Stomach (tissue), 8 donors: ENCODE measurements at regions not wholly inside any gene's neighbourhood (a gene's known extent, or its start where the extent isn't known, plus 50 kb on each side); places are given as distances from the start of the nearest gene placed in this dataset.

ENCODE experiments used
- DNase-seq, 2 donors: peaks; one replicate each; pipeline versions ENCODE4 v3.0.0 to v3.0.0-alpha.2; 2013 to 2019
- H3K27ac ChIP-seq, 5 donors: fragments of 200-600 bp in 4 of 5; sonication (generic) in 4 of 5; one replicate each; pipeline ENCODE4 v1.5.1; 2013 to 2019; ENCODE audit warnings: mild to moderate bottlenecking in 1 of 5, moderate library complexity in 1 of 5
- H3K27me3 ChIP-seq, 3 donors: fragments of 200-600 bp; sonication (generic); one replicate each; pipeline ENCODE4 v1.5.1; 2017 to 2019; ENCODE audit warnings: mixed run types in 1 of 3
- H3K36me3 ChIP-seq, 4 donors: fragments of 200-600 bp; sonication (generic); 1 replicate in 3 of 4; 2 replicates in 1 of 4; pipeline ENCODE4 v1.5.1; 2016 to 2019
- H3K4me1 ChIP-seq, 4 donors: fragments of 200-600 bp; sonication (generic); one replicate each; pipeline ENCODE4 v1.5.1; 2016 to 2019
- H3K4me3 ChIP-seq, 4 donors: fragments of 200-600 bp; sonication (generic) in 3 of 4; one replicate each; pipeline ENCODE4 v1.5.1; 2016 to 2019; ENCODE audit warnings: mild to moderate bottlenecking in 1 of 4
- H3K9me3 ChIP-seq, 4 donors: fragments of 200-600 bp; sonication (generic); one replicate each; pipeline ENCODE4 v1.5.1; 2016 to 2019
- CTCF ChIP-seq, 7 experiments: fragments of 450-650 bp in 4 of 7; fragments of 200-600 bp in 3 of 7; sonication (generic) in 3 of 7; IDR thresholded peaks; one replicate each; pipeline ENCODE4 v1.5.1; 2016 to 2019; ENCODE audit warnings: antibody characterized with exemption in 7 of 7, control low read depth in 2 of 7, mild to moderate bottlenecking in 1 of 7
- EP300 ChIP-seq: sonication (generic); formaldehyde crosslinking; IDR thresholded peaks from one replicate; pipeline ENCODE4 v1.6.1; 2017; ENCODE audit warnings: antibody characterized with exemption
- POLR2A ChIP-seq, 4 donors: fragments of 450-650 bp; IDR thresholded peaks; one replicate each; pipeline ENCODE4 v1.6.1; 2016; ENCODE audit warnings: antibody characterized with exemption in 4 of 4, control low read depth in 2 of 4, mild to moderate bottlenecking in 1 of 4, moderate library complexity in 1 of 4
- POLR2AphosphoS5 ChIP-seq, 3 donors: sonication (generic); formaldehyde crosslinking; IDR thresholded peaks; one replicate each; pipeline ENCODE4 v1.6.1; 2016; ENCODE audit warnings: antibody characterized with exemption in 3 of 3
- WGBS, 5 donors: extraction: QIAGEN DNeasy Blood & Tissue Kit in 3 of 5; methylation state at CpG; one replicate each; pipeline versions ENCODE4 v1.1.5 to v1.1.7; 2013 to 2018; 5-methylcytosine and 5-hydroxymethylcytosine counted together
- intact Hi-C: fragments of 100-400 bp; cut with DNase I; formaldehyde crosslinking; loops from one replicate; pipeline ENCODE4 v1.15.1; 2023; ENCODE audit warnings: low total_unique reads
- donor health status: healthy with polysubstance abuse.
- donor health status: Bipolar disorder and iron deficiency.
- donor health status: healthy.

- H3K27me3 ChIP-seq: no peaks in the 10 kb centered on the region
- WGBS, 5 donors: 88 to 100% (median 92%) methylated on average over 1 of the region's 1 CpG
- no peak for TF ChIP-seq CTCF (IDR thresholded peaks at IDR 0.05)
- TF ChIP-seq POLR2AphosphoS5 (IDR thresholded peaks at IDR 0.05): no peak
- TF ChIP-seq POLR2A (IDR thresholded peaks at IDR 0.05): no peak
- no peak for TF ChIP-seq EP300
- no peak overlapping the region for H3K4me3 ChIP-seq
- DNase-seq: no peak
- H3K27ac ChIP-seq: no peak overlapping the region
- no peaks in the 10 kb centered on the region for H3K9me3 ChIP-seq
- H3K4me1 ChIP-seq: peaks cover 5 to 11% (median 8%) of the 10 kb centered on the region in 4 donors
- intact Hi-C loops: no loop called here
- no peaks in the 10 kb centered on the region for H3K36me3 ChIP-seq
Observed at GRCh38 chr1:203420263-203420662, 55.3 kb upstream of the PRELP start.

- no peaks in the 10 kb centered on the region for H3K9me3 ChIP-seq
- H3K4me1 ChIP-seq: peaks cover 12 to 21% (median 13%) of the 10 kb centered on the region in 4 donors
- H3K36me3 ChIP-seq: no peaks in the 10 kb centered on the region
- no peak for DNase-seq
- TF ChIP-seq CTCF (IDR thresholded peaks at IDR 0.05) (no peak), EP300 (no peak), POLR2AphosphoS5 (IDR thresholded peaks at IDR 0.05) (no peak), POLR2A (IDR thresholded peaks at IDR 0.05) (no peak)
- H3K4me3 ChIP-seq: no peak overlapping the region
- no peaks in the 10 kb centered on the region for H3K27me3 ChIP-seq
- intact Hi-C loops: no loop called here
- H3K27ac ChIP-seq: no peak overlapping the region
Observed at GRCh38 chr1:203421246-203421645, 54.4 kb upstream of the PRELP start.

GRCh38 chr1:203422116-203422515 lies 53.5 kb upstream of the PRELP start:
- WGBS, 5 donors: 84 to 91% (median 85%) methylated on average over 6 of the region's 6 CpGs
- Histone ChIP-seq H3K27me3 (no peaks in the 10 kb centered on the region), H3K4me3 (no peak overlapping the region), H3K36me3 (no peaks in the 10 kb centered on the region), H3K4me1 (peaks cover 12 to 22% (median 13%) of the 10 kb centered on the region in 4 donors), H3K27ac (no peak overlapping the region), H3K9me3 (no peaks in the 10 kb centered on the region)
- no peak for TF ChIP-seq CTCF (IDR thresholded peaks at IDR 0.05)
- TF ChIP-seq POLR2A (IDR thresholded peaks at IDR 0.05): no peak
- TF ChIP-seq EP300: no peak
- TF ChIP-seq POLR2AphosphoS5 (IDR thresholded peaks at IDR 0.05): no peak
- no peak for DNase-seq
- intact Hi-C loops: no loop called here

GRCh38 chr1:203422656-203423055 lies 53.0 kb upstream of the PRELP start:
- Histone ChIP-seq H3K4me3 (no peak overlapping the region), H3K9me3 (no peaks in the 10 kb centered on the region), H3K27me3 (no peaks in the 10 kb centered on the region), H3K27ac (no peak overlapping the region), H3K4me1 (peaks cover 12 to 22% (median 13%) of the 10 kb centered on the region in 4 donors), H3K36me3 (no peaks in the 10 kb centered on the region)
- WGBS, 5 donors: 67 to 85% (median 79%) methylated on average over 2 of the region's 2 CpGs
- TF ChIP-seq CTCF (IDR thresholded peaks at IDR 0.05): no peak
- no peak for TF ChIP-seq EP300
- TF ChIP-seq POLR2AphosphoS5 (IDR thresholded peaks at IDR 0.05): no peak
- no peak for TF ChIP-seq POLR2A (IDR thresholded peaks at IDR 0.05)
- DNase-seq: no peak
- intact Hi-C loops: no loop called here
